ENCODE measurements at regions not wholly inside any gene's neighbourhood (a gene's known extent, or its start where the extent isn't known, plus 50 kb on each side); places are given as distances from the start of the nearest gene placed in this dataset.

- DNase-seq (ENCODE audit: low spot score) = no peak
Observed at GRCh38 chr6:85396159-85396808, 53.6 kb upstream of the NT5E start.

GRCh38 chr6:85395746-85396145, 54.1 kb upstream of the NT5E start:
- DNase-seq (ENCODE audit: low spot score) = no peak

GRCh38 chr6:85394853-85395538, 54.9 kb upstream of the NT5E start:
- no peak for DNase-seq (ENCODE audit: low spot score)

- no peak for DNase-seq (ENCODE audit: low spot score)
Observed at GRCh38 chr6:85394199-85394598, 55.7 kb upstream of the NT5E start.

- DNase-seq (ENCODE audit: low spot score) = no peak
Observed at GRCh38 chr6:85392379-85392778, 57.5 kb upstream of the NT5E start.

GRCh38 chr6:85390775-85391174, 59.1 kb upstream of the NT5E start:
- no peak for DNase-seq (ENCODE audit: low spot score)

- no peak for DNase-seq (ENCODE audit: low spot score)
Observed at GRCh38 chr6:85390105-85390728, 59.7 kb upstream of the NT5E start.

- DNase-seq (ENCODE audit: low spot score) = no peak
Observed at GRCh38 chr6:85389151-85389797, 60.6 kb upstream of the NT5E start.

GRCh38 chr6:85388531-85388930, 61.4 kb upstream of the NT5E start:
- DNase-seq (ENCODE audit: low spot score) = no peak

GRCh38 chr6:85385636-85386315, 64.1 kb upstream of the NT5E start:
- no peak for DNase-seq (ENCODE audit: low spot score)

GRCh38 chr6:85383042-85383441, 66.8 kb upstream of the NT5E start:
- no peak for DNase-seq (ENCODE audit: low spot score)

- DNase-seq (ENCODE audit: low spot score) = no peak
Observed at GRCh38 chr6:85382541-85382940, 67.3 kb upstream of the NT5E start.

GRCh38 chr6:85372915-85373270, 77.0 kb upstream of the NT5E start:
- no peak for DNase-seq (ENCODE audit: low spot score)

- DNase-seq (ENCODE audit: low spot score) = no peak
Observed at GRCh38 chr6:85372188-85372914, 77.5 kb upstream of the NT5E start.

- DNase-seq (ENCODE audit: low spot score) = no peak
Observed at GRCh38 chr6:85368631-85369030, 81.3 kb upstream of the NT5E start.

- DNase-seq (ENCODE audit: low spot score) = no peak
Observed at GRCh38 chr6:85364344-85364743, 85.5 kb upstream of the NT5E start.

GRCh38 chr6:85363870-85364269, 86.0 kb upstream of the NT5E start:
- DNase-seq (ENCODE audit: low spot score) = no peak

GRCh38 chr6:85362652-85363310, 87.1 kb upstream of the NT5E start:
- no peak for DNase-seq (ENCODE audit: low spot score)

- no peak for DNase-seq (ENCODE audit: low spot score)
Observed at GRCh38 chr6:85361643-85362014, 88.3 kb upstream of the NT5E start.

GRCh38 chr6:85360794-85361642, 88.9 kb upstream of the NT5E start:
- no peak for DNase-seq (ENCODE audit: low spot score)
